ENCODE measurements at regions not wholly inside any gene's neighbourhood (a gene's known extent, or its start where the extent isn't known, plus 50 kb on each side); places are given as distances from the start of the nearest gene placed in this dataset.

DNA sequence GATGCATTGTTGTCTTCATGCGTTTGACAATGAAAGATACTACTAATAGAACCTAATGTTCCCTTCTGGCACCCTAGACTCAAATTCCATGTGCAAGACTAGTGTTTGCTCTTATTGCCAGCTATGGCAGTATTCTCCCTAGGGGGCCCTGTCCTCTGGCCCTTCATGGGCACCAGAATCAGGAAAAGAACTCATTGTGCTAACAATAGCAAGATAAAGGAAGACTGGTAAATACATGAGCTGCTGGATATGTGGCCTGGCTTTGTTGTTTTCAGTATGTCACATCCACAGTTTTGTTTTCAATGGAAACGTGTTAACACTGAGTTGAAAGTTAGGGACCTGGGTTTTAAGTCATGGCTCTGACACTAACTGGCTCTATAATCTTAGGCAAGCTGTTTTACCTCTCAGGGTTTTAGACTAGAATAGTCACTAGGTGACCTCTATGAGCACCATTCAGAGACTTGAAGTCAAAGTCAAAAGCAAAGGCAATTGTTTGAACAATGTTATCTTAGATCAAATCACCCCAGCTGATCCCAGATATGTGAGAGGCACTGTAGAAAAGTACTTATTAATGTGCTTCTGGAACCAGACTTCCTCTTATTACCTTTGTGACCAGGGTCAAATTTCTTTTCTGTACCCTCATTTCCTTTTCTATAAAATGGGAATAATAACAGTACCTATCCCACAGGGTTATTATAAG is 253.7 kb upstream of the DIAPH2 start:
- TF ChIP-seq, protein P1, sequence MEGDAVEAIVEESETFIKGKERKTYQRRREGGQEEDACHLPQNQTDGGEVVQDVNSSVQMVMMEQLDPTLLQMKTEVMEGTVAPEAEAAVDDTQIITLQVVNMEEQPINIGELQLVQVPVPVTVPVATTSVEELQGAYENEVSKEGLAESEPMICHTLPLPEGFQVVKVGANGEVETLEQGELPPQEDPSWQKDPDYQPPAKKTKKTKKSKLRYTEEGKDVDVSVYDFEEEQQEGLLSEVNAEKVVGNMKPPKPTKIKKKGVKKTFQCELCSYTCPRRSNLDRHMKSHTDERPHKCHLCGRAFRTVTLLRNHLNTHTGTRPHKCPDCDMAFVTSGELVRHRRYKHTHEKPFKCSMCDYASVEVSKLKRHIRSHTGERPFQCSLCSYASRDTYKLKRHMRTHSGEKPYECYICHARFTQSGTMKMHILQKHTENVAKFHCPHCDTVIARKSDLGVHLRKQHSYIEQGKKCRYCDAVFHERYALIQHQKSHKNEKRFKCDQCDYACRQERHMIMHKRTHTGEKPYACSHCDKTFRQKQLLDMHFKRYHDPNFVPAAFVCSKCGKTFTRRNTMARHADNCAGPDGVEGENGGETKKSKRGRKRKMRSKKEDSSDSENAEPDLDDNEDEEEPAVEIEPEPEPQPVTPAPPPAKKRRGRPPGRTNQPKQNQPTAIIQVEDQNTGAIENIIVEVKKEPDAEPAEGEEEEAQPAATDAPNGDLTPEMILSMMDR (IDR thresholded peaks at IDR 0.05) = no peak
- TF ChIP-seq POLR2A (IDR thresholded peaks at IDR 0.05) = no peak
- TF ChIP-seq POLR2AphosphoS5 (IDR thresholded peaks at IDR 0.05; ENCODE audit: insufficient read depth in 1 of 2, low read depth in 1 of 2) = no peak
